ENCODE measurements at regions not wholly inside any gene's neighbourhood (a gene's known extent, or its start where the extent isn't known, plus 50 kb on each side); places are given as distances from the start of the nearest gene placed in this dataset.

GRCh38 chr2:164439885-164440284 is 181.4 kb downstream of the GRB14 start:
- DNase-seq, result no peak
- Histone ChIP-seq H3K9me3 (no peaks in the 10 kb centered on the region), H3K27me3 (no peaks in the 10 kb centered on the region), H3K36me3 (ENCODE audit: low read depth, missing control alignments) (no peaks in the 10 kb centered on the region), H3K4me3 (no peak overlapping the region), H3K4me1 (no peaks in the 10 kb centered on the region), H3K27ac (no peak overlapping the region)
- WGBS, 2 donors, result 94 to 98% methylated on average over 3 of the region's 3 CpGs
- TF ChIP-seq POLR2A (IDR thresholded peaks at IDR 0.05) (no peak), CTCF (IDR thresholded peaks at IDR 0.05) (no peak)
- intact Hi-C loops (cut with DNase I; ENCODE audit: low total_unique reads), result no loop called here

- Histone ChIP-seq H3K36me3 (ENCODE audit: low read depth, missing control alignments) (no peaks in the 10 kb centered on the region), H3K27me3 (no peaks in the 10 kb centered on the region), H3K27ac (no peak overlapping the region), H3K4me1 (no peaks in the 10 kb centered on the region), H3K9me3 (no peaks in the 10 kb centered on the region), H3K4me3 (no peak overlapping the region)
- intact Hi-C loops (cut with DNase I; ENCODE audit: low total_unique reads), result no loop called here
- TF ChIP-seq CTCF (IDR thresholded peaks at IDR 0.05) (no peak), POLR2A (IDR thresholded peaks at IDR 0.05) (no peak)
- no peak for DNase-seq
Observed at GRCh38 chr2:164439235-164439634, 182.0 kb downstream of the GRB14 start.

GRCh38 chr2:164438490-164439205 is 182.6 kb downstream of the GRB14 start:
- no peak overlapping the region for H3K27ac ChIP-seq
- no peaks in the 10 kb centered on the region for H3K36me3 ChIP-seq (ENCODE audit: low read depth, missing control alignments)
- DNase-seq, result no peak
- H3K4me1 ChIP-seq, result no peaks in the 10 kb centered on the region
- intact Hi-C loops (cut with DNase I; ENCODE audit: low total_unique reads), result no loop called here
- no peak for TF ChIP-seq POLR2A (IDR thresholded peaks at IDR 0.05)
- TF ChIP-seq CTCF (IDR thresholded peaks at IDR 0.05), result no peak
- no peaks in the 10 kb centered on the region for H3K27me3 ChIP-seq
- H3K4me3 ChIP-seq, result no peak overlapping the region
- no peaks in the 10 kb centered on the region for H3K9me3 ChIP-seq

GRCh38 chr2:164436131-164436530 is 185.2 kb downstream of the GRB14 start:
- no peaks in the 10 kb centered on the region for H3K27me3 ChIP-seq
- H3K4me1 ChIP-seq, result no peaks in the 10 kb centered on the region
- TF ChIP-seq CTCF (IDR thresholded peaks at IDR 0.05) (no peak), POLR2A (IDR thresholded peaks at IDR 0.05) (no peak)
- intact Hi-C loops (cut with DNase I; ENCODE audit: low total_unique reads), result no loop called here
- no peak overlapping the region for H3K27ac ChIP-seq
- no peaks in the 10 kb centered on the region for H3K9me3 ChIP-seq
- no peaks in the 10 kb centered on the region for H3K36me3 ChIP-seq (ENCODE audit: low read depth, missing control alignments)
- no peak overlapping the region for H3K4me3 ChIP-seq
- no peak for DNase-seq
- WGBS, 2 donors, result 81 to 84% methylated on average over 3 of the region's 3 CpGs

GRCh38 chr2:164430166-164430783 is 191.0 kb downstream of the GRB14 start:
- WGBS, 2 donors, result 69 to 74% methylated on average over 3 of the region's 3 CpGs
- intact Hi-C loops (cut with DNase I; ENCODE audit: low total_unique reads), result no loop called here
- Histone ChIP-seq H3K9me3 (no peaks in the 10 kb centered on the region), H3K4me1 (no peaks in the 10 kb centered on the region), H3K27ac (no peak overlapping the region), H3K4me3 (no peak overlapping the region), H3K36me3 (ENCODE audit: low read depth, missing control alignments) (no peaks in the 10 kb centered on the region), H3K27me3 (no peaks in the 10 kb centered on the region)
- DNase-seq, result peak; percentile 53
- TF ChIP-seq POLR2A (IDR thresholded peaks at IDR 0.05) (no peak), CTCF (IDR thresholded peaks at IDR 0.05) (peak in 2 of 3 experiments; percentile 26 to 39)

All from testis (tissue), 2 donors.